GM18873 (cell line): ENCODE measurements at regions not wholly inside any gene's neighbourhood (a gene's known extent, or its start where the extent isn't known, plus 50 kb on each side); places are given as distances from the start of the nearest gene placed in this dataset.
"Not testable (repeated sequence)": the region's sequence is repeated elsewhere in the genome, so short reads cannot be mapped to it uniquely, and the experiment has no call there.

Experiments
- ATAC-seq: cut with Tn5 transposase; IDR thresholded peaks from one replicate; pipeline ENCODE4 v1.9.1; 2021; ENCODE audit warnings: mild to moderate bottlenecking, moderate library complexity, moderate number of reproducible peaks; ENCODE audit not compliant: unreplicated experiment, low FRiP score

GRCh38 chr3:137111497-137111896 is 153.7 kb downstream of the IL20RB start:
- no peak for ATAC-seq

GRCh38 chr3:137116619-137117018 is 158.8 kb downstream of the IL20RB start:
- no peak for ATAC-seq

- ATAC-seq: no peak
Measured at GRCh38 chr3:137121704-137122314, 164.0 kb downstream of the IL20RB start.

DNA sequence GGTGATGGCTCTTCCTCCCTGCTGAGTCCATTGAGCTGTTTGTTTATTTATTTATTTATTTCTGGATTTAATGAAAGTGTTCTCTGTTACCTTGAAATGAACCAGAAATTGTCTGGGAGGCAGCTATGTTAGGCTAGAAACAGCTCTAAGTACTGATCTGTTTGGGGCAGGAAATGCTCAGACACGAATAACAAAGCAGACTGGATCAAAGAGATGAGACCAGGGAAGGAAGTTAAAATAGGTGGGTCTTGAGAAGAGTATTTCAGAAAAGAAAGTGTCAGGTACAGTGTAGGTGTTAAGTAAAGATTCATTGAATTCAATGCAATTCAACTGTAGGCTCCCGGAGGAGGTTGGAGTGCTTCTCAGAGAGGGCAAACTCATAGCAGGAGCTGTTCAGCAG is 173.3 kb downstream of the IL20RB start:
- no peak for ATAC-seq

DNA sequence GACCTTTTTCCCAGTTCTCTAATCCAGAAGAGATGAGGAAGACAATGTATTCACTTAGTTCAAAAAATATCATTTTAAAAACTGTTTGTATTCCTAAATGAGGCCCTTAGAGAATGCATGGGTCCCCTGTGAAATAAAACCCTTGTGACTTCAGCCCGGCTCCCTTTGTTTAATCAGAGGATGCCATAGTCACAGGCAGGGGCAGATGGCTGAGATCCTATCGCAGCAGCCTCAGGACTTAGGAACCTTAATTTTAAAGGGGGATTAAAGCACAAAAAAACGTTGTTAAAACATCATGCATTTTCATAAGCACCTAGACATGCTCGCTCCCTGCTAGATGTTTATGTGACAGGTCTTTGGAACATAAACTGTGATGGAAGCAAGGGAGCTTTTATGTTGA is 176.6 kb downstream of the IL20RB start:
- no peak for ATAC-seq

- no peak for ATAC-seq
Measured at GRCh38 chr3:137148406-137148805, 190.6 kb downstream of the IL20RB start.

- no peak for ATAC-seq
Measured at GRCh38 chr3:137148917-137149316, 191.1 kb downstream of the IL20RB start.

GRCh38 chr3:137150825-137151224 is 193.0 kb downstream of the IL20RB start:
- no peak for ATAC-seq

DNA sequence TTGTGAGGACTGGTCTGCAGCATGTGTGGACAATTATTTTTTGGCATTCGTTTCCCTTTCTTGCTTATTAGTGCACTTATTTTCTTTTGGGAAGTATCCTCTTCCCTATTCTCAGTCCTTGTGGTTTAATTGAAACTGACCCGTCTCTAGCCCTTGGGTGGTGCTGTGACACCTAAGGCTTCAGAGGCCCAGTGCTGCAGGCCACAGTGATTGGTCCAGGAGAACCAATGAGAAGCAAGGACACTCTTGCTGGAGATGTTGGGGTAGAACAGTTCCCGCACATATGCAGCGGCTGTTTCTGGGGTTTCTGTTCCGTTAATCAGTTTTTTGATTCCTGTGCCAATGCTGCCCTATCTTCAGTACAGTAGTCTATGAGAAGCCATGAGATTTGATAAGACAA is 195.3 kb downstream of the IL20RB start:
- not testable (repeated sequence) for ATAC-seq

- no peak for ATAC-seq
Measured at GRCh38 chr3:137163241-137163871, 205.6 kb downstream of the IL20RB start.

- ATAC-seq: no peak
Measured at GRCh38 chr3:137163958-137164357, 206.2 kb downstream of the IL20RB start.

DNA sequence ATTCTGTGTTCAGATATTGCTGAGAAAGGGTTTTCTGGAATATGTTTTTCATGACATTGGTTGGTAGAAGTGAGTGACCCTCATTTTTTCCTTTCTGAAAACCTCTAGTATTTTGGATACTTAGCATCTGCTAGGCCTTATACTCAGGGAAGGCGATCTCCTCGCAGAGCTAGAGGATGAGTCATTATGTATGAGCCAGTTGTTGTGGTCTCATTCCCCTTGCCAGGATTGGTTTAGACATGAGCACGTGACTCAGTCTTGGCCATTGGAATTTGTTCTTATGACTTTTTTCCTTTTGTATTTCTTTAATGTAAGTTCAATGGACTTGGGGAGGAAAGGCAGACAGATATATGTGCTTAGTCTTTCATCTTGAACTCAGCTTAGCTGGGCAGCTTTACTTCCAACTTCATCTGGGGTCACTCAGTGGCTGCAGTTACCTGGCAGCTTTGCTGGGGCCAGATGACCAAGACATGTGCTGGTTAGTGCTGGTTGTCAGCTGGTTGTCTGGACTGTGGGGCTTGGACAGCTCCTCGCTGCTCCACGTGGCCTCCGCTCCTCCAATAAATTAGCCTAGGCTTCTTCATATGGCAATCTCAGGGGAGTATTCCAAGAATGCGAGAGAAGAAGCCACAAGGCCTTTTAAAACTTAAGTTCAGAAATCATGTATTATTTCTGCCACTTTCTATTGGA is 207.5 kb downstream of the IL20RB start:
- ATAC-seq: no peak

GRCh38 chr3:137171834-137172603 is 214.2 kb downstream of the IL20RB start:
- ATAC-seq: no peak

DNA sequence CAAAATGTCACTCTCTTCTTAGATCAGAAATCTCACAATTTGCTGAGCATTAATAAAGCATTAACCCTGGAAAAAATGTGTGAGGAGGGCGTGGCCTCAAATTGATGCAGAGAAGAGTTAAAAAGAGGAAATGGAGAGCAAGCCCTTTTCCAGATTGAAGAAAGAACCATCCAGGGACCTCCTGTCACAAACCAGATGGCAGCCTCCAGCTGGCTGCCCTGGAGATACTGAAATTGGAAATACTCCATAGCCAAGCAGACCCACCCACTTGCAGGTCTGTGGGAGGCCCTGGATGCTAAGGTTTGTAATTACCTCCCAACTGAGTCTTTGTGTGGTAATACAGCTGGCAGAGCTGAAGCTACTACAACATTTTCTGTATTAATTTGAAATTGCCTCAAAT is 214.9 kb downstream of the IL20RB start:
- no peak for ATAC-seq

- no peak for ATAC-seq
Measured at GRCh38 chr3:137174514-137174913, 216.7 kb downstream of the IL20RB start.

DNA sequence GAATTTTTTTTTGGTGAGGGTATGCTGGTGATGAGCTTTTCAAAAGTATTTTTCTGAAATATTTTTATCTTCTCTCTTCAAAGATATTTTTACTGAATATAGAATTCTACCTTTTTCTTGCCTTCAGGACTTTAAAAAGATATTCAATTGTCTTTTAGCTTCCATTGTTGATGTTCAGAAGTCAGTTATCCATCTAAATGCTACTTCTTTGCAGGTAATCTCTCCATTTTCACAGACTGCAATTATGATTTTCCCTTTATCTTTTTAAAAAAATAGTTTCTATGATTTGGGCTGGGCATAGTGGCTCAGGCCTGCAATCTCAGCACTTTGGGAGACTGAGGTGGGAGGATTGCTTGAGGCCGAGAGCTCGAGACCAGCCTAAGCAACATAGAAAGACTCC is 222.4 kb downstream of the IL20RB start:
- no peak for ATAC-seq

- no peak for ATAC-seq
Measured at GRCh38 chr3:137191133-137191923, 233.5 kb downstream of the IL20RB start.

DNA sequence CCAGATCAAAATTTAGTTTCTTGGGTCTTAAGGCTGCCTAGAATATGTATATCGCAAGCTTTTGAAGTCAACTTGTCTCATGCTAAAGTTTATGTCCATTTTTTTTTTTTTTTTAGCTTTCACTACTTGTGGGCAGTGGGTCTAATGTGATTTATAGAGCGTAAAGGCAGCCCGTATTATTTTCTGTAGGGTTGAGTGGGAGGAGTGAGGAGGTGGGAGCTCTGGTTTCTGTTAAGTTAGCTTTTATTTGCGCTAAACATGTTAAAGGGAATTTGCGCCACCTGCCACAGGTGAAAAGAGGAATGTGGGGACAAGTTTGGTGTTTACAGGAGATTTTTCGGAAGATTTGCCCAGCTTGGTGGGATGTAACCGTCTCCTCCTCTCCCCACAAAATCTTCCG is 234.2 kb downstream of the IL20RB start:
- ATAC-seq: no peak

DNA sequence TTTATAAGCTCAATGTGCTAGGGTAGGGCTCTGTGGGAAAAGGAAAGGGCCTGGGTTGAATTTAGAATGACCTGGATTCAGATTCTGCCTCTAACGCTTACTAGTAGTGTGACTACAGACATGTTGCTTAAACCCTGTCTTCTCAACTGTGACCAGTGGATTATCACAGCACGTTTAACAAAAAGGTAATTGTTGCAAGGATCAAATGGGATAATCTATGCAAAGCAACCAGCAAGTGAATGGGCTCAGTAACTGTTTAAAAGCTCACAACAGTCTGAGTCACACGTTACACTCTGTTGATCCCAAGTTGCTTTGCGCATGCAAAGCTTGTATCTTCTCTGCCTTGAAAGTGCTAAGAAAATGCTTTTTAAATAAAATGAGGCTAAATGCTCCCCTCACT is 236.5 kb downstream of the IL20RB start:
- ATAC-seq: no peak

DNA sequence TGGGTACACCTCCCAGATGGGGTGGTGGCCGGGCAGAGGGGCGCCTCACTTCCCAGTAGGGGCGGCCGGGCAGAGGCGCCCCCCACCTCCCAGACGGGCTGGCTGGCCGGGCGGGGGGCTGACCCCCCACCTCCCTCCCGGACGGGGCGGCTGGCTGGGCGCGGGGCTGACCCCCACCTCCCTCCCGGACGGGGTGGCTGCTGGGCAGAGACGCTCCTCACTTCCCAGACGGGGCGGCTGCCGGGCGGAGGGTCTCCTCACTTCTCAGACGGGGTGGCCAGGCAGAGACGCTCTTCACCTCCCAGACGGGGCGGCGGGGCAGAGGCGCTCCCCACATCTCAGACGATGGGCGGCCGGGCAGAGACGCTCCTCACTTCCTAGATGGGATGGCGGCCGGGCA is 240.6 kb downstream of the IL20RB start:
- not testable (repeated sequence) for ATAC-seq
